ENCODE measurements at regions not wholly inside any gene's neighbourhood (a gene's known extent, or its start where the extent isn't known, plus 50 kb on each side); places are given as distances from the start of the nearest gene placed in this dataset.
"Not testable (repeated sequence)": the region's sequence is repeated elsewhere in the genome, so short reads cannot be mapped to it uniquely, and the experiment has no call there.

- Histone ChIP-seq H3K9me3 (no peaks in the 10 kb centered on the region), H3K4me2 (no peak overlapping the region), H3K4me3 (no peak overlapping the region), H3K27ac (no peak overlapping the region), H3K4me1 (no peaks in the 10 kb centered on the region)
- POLR2A ChIA-PET = no interaction called here
- no peak for ATAC-seq
- TF ChIP-seq FOSB (CRISPR knock-in tag; IDR thresholded peaks at IDR 0.05) (no peak), GATA3 (IDR thresholded peaks at IDR 0.05; ENCODE audit: borderline replicate concordance) (no peak), FOXS1 (CRISPR knock-in tag; IDR thresholded peaks at IDR 0.05) (no peak), RCOR1 (IDR thresholded peaks at IDR 0.05; ENCODE audit: low read depth, low read length) (no peak), CEBPB (IDR thresholded peaks at IDR 0.05) (no peak), MYC (IDR thresholded peaks at IDR 0.05; ENCODE audit: borderline replicate concordance, low read length) (no peak)
- CTCF ChIA-PET = no interaction called here
- no peak for DNase-seq (ENCODE audit: low read depth in 1 of 2, low spot score in 1 of 2)
- FAIRE-seq = no peak
These were observed 656.1 kb downstream of the DACH1 start for GRCh38 chr13:71210861-71211260.

DNA sequence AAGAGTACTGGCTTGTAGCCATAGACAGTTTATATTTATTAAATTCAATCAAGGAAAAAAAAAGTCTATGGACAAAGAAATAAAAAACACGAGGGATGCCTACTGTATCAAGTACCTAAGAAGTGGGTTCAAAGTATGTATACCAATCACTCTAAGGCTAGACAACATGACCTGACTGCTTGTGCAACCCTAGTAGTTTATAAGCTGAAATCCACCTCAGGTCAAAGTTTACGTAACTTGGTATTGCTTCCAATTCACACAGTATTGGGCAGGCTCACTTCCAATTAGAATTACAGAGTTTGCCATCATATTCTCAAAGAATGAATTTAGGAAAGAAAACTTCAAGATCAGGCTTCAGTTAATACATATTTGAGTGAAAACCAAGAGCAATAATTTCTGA, 657.8 kb downstream of the DACH1 start:
- ATAC-seq (no peak), DNase-seq (ENCODE audit: low read depth in 1 of 2, low spot score in 1 of 2) (no peak), FAIRE-seq (no peak)
- no peak overlapping the region for H3K27ac ChIP-seq
- TF ChIP-seq, protein P1, sequence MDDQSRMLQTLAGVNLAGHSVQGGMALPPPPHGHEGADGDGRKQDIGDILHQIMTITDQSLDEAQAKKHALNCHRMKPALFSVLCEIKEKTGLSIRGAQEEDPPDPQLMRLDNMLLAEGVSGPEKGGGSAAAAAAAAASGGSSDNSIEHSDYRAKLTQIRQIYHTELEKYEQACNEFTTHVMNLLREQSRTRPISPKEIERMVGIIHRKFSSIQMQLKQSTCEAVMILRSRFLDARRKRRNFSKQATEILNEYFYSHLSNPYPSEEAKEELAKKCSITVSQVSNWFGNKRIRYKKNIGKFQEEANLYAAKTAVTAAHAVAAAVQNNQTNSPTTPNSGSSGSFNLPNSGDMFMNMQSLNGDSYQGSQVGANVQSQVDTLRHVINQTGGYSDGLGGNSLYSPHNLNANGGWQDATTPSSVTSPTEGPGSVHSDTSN (IDR thresholded peaks at IDR 0.05) = no peak
- TF ChIP-seq HEYL (CRISPR knock-in tag; IDR thresholded peaks at IDR 0.05) (no peak), RCOR1 (IDR thresholded peaks at IDR 0.05; ENCODE audit: low read depth, low read length) (no peak), TFCP2L1 (CRISPR knock-in tag; IDR thresholded peaks at IDR 0.05) (no peak), RARB (CRISPR knock-in tag; IDR thresholded peaks at IDR 0.05) (no peak), SREBF2 (IDR thresholded peaks at IDR 0.05) (no peak), EHMT2 (IDR thresholded peaks at IDR 0.05; ENCODE audit: low read depth) (no peak)
- H3K4me2 ChIP-seq = no peak overlapping the region
- POLR2A ChIA-PET = no interaction called here
- no peaks in the 10 kb centered on the region for H3K4me1 ChIP-seq
- CTCF ChIA-PET = no interaction called here
- no peak overlapping the region for H3K4me3 ChIP-seq
- 23% methylated on average over 2 of the region's 2 CpGs for WGBS (ENCODE audit: missing lambda C conversion rate)
- no peaks in the 10 kb centered on the region for H3K9me3 ChIP-seq

- H3K4me2 ChIP-seq; DNase-seq (ENCODE audit: low read depth in 1 of 2, low spot score in 1 of 2); CTCF ChIA-PET; H3K4me3 ChIP-seq; POLR2A ChIA-PET; ATAC-seq; H3K27ac ChIP-seq; H3K4me1 ChIP-seq; FAIRE-seq; H3K9me3 ChIP-seq: not testable (repeated sequence)
- WGBS (ENCODE audit: missing lambda C conversion rate) = 4% methylated on average over 5 of the region's 7 CpGs
These were observed 682.4 kb downstream of the DACH1 start for GRCh38 chr13:71184583-71184982.

GRCh38 chr13:71183352-71183751, 683.7 kb downstream of the DACH1 start:
- H3K9me3 ChIP-seq; H3K27ac ChIP-seq; DNase-seq (ENCODE audit: low read depth in 1 of 2, low spot score in 1 of 2); CTCF ChIA-PET; H3K4me1 ChIP-seq; H3K4me2 ChIP-seq; FAIRE-seq; POLR2A ChIA-PET; H3K4me3 ChIP-seq; ATAC-seq: not testable (repeated sequence)
- WGBS (ENCODE audit: missing lambda C conversion rate) = 10% methylated on average over 1 of the region's 1 CpG

GRCh38 chr13:71171740-71172139, 695.3 kb downstream of the DACH1 start:
- POLR2A ChIA-PET = no interaction called here
- FAIRE-seq = no peak

More at GRCh38 chr13:71171740-71172139, 695.3 kb downstream of the DACH1 start:
- Histone ChIP-seq H3K4me3 (no peak overlapping the region), H3K4me1 (no peaks in the 10 kb centered on the region), H3K27ac (no peak overlapping the region), H3K9me3 (no peaks in the 10 kb centered on the region), H3K4me2 (no peak overlapping the region)
- CTCF ChIA-PET = no interaction called here
- ATAC-seq = no peak
- 8% methylated on average over 4 of the region's 4 CpGs for WGBS (ENCODE audit: missing lambda C conversion rate)
- TF ChIP-seq HOXB5 (CRISPR knock-in tag; IDR thresholded peaks at IDR 0.05) (no peak), SREBF2 (IDR thresholded peaks at IDR 0.05) (no peak), FOSL2 (IDR thresholded peaks at IDR 0.05) (no peak), FOSL2 (CRISPR knock-in tag; IDR thresholded peaks at IDR 0.05) (no peak), EP300 (IDR thresholded peaks at IDR 0.05) (no peak), HOXA7 (CRISPR knock-in tag; IDR thresholded peaks at IDR 0.05) (no peak), EHMT2 (IDR thresholded peaks at IDR 0.05; ENCODE audit: low read depth) (no peak)
- TF ChIP-seq, protein P2, sequence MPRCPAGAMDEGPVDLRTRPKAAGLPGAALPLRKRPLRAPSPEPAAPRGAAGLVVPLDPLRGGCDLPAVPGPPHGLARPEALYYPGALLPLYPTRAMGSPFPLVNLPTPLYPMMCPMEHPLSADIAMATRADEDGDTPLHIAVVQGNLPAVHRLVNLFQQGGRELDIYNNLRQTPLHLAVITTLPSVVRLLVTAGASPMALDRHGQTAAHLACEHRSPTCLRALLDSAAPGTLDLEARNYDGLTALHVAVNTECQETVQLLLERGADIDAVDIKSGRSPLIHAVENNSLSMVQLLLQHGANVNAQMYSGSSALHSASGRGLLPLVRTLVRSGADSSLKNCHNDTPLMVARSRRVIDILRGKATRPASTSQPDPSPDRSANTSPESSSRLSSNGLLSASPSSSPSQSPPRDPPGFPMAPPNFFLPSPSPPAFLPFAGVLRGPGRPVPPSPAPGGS (IDR thresholded peaks at IDR 0.05) = no peak
- TF ChIP-seq, protein P3, sequence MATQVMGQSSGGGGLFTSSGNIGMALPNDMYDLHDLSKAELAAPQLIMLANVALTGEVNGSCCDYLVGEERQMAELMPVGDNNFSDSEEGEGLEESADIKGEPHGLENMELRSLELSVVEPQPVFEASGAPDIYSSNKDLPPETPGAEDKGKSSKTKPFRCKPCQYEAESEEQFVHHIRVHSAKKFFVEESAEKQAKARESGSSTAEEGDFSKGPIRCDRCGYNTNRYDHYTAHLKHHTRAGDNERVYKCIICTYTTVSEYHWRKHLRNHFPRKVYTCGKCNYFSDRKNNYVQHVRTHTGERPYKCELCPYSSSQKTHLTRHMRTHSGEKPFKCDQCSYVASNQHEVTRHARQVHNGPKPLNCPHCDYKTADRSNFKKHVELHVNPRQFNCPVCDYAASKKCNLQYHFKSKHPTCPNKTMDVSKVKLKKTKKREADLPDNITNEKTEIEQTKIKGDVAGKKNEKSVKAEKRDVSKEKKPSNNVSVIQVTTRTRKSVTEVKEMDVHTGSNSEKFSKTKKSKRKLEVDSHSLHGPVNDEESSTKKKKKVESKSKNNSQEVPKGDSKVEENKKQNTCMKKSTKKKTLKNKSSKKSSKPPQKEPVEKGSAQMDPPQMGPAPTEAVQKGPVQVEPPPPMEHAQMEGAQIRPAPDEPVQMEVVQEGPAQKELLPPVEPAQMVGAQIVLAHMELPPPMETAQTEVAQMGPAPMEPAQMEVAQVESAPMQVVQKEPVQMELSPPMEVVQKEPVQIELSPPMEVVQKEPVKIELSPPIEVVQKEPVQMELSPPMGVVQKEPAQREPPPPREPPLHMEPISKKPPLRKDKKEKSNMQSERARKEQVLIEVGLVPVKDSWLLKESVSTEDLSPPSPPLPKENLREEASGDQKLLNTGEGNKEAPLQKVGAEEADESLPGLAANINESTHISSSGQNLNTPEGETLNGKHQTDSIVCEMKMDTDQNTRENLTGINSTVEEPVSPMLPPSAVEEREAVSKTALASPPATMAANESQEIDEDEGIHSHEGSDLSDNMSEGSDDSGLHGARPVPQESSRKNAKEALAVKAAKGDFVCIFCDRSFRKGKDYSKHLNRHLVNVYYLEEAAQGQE (IDR thresholded peaks at IDR 0.05) = no peak
- DNase-seq (ENCODE audit: low read depth in 1 of 2, low spot score in 1 of 2) = no peak
